Right lobe of liver (tissue), 6 donors: ENCODE measurements at regions not wholly inside any gene's neighbourhood (a gene's known extent, or its start where the extent isn't known, plus 50 kb on each side); places are given as distances from the start of the nearest gene placed in this dataset.

Experiments
- ATAC-seq, 4 donors: fragments of 200-7000 bp; cut with Tn5 transposase; one replicate each; pipeline ENCODE4 v1.9.1; 2020; ENCODE audit warnings: mild to moderate bottlenecking in 4 of 4, moderate library complexity in 4 of 4
- DNase-seq, 3 donors: peaks; one replicate each; pipeline ENCODE4 v3.0.0-alpha.2; 2020
- H3K27ac ChIP-seq, 3 donors: fragments of 200-600 bp; one replicate each; pipeline ENCODE4 v1.8.0; 2022
- H3K27me3 ChIP-seq, 2 donors: fragments of 200-600 bp; one replicate each; pipeline ENCODE4 v1.8.0; 2022
- H3K36me3 ChIP-seq, 4 donors: fragments of 200-600 bp; sonication (generic) in 1 of 4; one replicate each; pipeline versions ENCODE4 v1.5.1 to v1.8.0; 2017 to 2022; ENCODE audit warnings: control low read depth in 1 of 4
- H3K4me1 ChIP-seq, 4 donors: fragments of 200-600 bp; sonication (generic) in 1 of 4; one replicate each; pipeline versions ENCODE4 v1.5.1 to v1.8.0; 2017 to 2022; ENCODE audit warnings: control low read depth in 1 of 4
- H3K4me3 ChIP-seq, 3 donors: fragments of 200-600 bp; one replicate each; pipeline ENCODE4 v1.8.0; 2022
- H3K9me3 ChIP-seq, 4 donors: fragments of 200-600 bp; sonication (generic) in 1 of 4; one replicate each; pipeline versions ENCODE4 v1.5.1 to v1.8.0; 2017 to 2022; ENCODE audit warnings: control low read depth in 1 of 4
- POLR2A ChIP-seq: fragments of 450-650 bp; IDR thresholded peaks from one replicate; pipeline ENCODE4 v1.6.1; 2017; ENCODE audit warnings: antibody characterized with exemption, mild to moderate bottlenecking
- WGBS: methylation state at CpG from one replicate; pipeline ENCODE4 v1.1.6; 2018; ENCODE audit warnings: low coverage, low lambda C conversion rate; ENCODE audit not compliant: insufficient coverage; ENCODE audit errors: missing lambda C conversion rate; 5-methylcytosine and 5-hydroxymethylcytosine counted together
- intact Hi-C, 2 donors: fragments of 100-400 bp; cut with DNase I; formaldehyde crosslinking; loops; one replicate each; pipeline versions ENCODE4 v1.11.2 to v1.14.1; 2022
- TF ChIP-seq, protein P1 (sequence below), 4 donors: fragments of 200-600 bp in 3 of 4; fragments of 450-650 bp in 1 of 4; IDR thresholded peaks; one replicate each; pipeline versions ENCODE4 v1.5.1 to v1.8.0; 2016 to 2022; ENCODE audit warnings: antibody characterized with exemption in 4 of 4, mild to moderate bottlenecking in 2 of 4
- donor health status: DM: no; HTN: yes; CAD: no.
- donor health status: DM: no; HTN: no; CAD: no.
- donor health status: DM: no; HTN: no; CAD: no.
- donor health status: DM: no; HTN: yes; CAD: no.
- donor health status: DM: no; HTN: yes; CAD: no.

DNA sequence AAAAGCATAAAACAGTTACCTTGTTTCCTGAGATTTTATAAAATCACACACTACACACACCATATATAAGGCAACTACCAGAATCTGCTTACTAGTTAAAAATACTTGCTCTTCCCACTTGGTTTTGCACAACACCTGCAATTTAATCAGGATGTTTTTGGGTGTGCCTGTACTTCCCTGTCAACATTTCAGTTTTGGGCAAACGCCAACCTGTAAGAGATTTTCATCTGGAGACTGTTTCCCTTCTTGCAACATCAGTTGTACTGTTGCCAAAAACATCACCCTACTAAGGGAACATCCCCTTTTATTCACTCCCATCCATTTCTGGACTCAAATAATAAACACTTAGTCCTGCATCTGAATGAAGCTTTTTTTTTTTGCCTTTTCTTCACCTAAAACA, 172.3 kb downstream of the DUSP6 start:
- Histone ChIP-seq H3K4me3 (no peak overlapping the region), H3K4me1 (peaks cover 0 to 17% (median 4%) of the 10 kb centered on the region in 4 donors), H3K27ac (no peak overlapping the region), H3K36me3 (no peaks in the 10 kb centered on the region), H3K9me3 (no peaks in the 10 kb centered on the region), H3K27me3 (no peaks in the 10 kb centered on the region)
- 15% methylated on average over 1 of the region's 1 CpG for WGBS
- peak in 1 of 3 donors; percentile 74 for DNase-seq
- intact Hi-C loops = no loop called here
- ATAC-seq = peak; percentile 79 to 90 (median 83)
- TF ChIP-seq, protein P1, sequence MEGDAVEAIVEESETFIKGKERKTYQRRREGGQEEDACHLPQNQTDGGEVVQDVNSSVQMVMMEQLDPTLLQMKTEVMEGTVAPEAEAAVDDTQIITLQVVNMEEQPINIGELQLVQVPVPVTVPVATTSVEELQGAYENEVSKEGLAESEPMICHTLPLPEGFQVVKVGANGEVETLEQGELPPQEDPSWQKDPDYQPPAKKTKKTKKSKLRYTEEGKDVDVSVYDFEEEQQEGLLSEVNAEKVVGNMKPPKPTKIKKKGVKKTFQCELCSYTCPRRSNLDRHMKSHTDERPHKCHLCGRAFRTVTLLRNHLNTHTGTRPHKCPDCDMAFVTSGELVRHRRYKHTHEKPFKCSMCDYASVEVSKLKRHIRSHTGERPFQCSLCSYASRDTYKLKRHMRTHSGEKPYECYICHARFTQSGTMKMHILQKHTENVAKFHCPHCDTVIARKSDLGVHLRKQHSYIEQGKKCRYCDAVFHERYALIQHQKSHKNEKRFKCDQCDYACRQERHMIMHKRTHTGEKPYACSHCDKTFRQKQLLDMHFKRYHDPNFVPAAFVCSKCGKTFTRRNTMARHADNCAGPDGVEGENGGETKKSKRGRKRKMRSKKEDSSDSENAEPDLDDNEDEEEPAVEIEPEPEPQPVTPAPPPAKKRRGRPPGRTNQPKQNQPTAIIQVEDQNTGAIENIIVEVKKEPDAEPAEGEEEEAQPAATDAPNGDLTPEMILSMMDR (IDR thresholded peaks at IDR 0.05) = no peak
- no peak for TF ChIP-seq POLR2A

DNA sequence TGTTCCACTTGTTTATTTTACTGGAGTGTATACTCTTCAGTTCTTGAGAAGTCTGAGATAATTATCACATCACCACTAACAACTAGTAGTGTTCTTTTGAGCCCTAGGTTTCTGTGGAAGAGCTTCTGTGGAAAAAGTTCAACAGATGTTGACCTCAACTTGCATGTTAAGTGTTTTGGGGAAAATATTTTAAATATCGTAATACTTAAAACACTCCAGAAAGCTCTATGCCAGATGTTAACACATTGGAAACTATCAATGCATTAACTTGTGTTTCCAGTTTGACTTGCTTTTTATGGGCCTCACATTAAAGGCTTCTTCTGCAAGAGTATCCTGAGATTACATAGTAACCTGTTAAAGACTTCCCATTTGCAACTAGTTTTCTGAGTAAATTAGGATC, 173.1 kb downstream of the DUSP6 start:
- WGBS = 89% methylated on average over 1 of the region's 1 CpG
- Histone ChIP-seq H3K4me3 (no peak overlapping the region), H3K9me3 (no peaks in the 10 kb centered on the region), H3K27ac (no peak overlapping the region), H3K36me3 (no peaks in the 10 kb centered on the region), H3K27me3 (no peaks in the 10 kb centered on the region), H3K4me1 (peaks cover 0 to 17% (median 4%) of the 10 kb centered on the region in 4 donors)
- intact Hi-C loops = no loop called here
- DNase-seq (no peak), ATAC-seq (no peak)
- no peak for TF ChIP-seq POLR2A
- TF ChIP-seq, protein P1 (IDR thresholded peaks at IDR 0.05) = no peak

DNA sequence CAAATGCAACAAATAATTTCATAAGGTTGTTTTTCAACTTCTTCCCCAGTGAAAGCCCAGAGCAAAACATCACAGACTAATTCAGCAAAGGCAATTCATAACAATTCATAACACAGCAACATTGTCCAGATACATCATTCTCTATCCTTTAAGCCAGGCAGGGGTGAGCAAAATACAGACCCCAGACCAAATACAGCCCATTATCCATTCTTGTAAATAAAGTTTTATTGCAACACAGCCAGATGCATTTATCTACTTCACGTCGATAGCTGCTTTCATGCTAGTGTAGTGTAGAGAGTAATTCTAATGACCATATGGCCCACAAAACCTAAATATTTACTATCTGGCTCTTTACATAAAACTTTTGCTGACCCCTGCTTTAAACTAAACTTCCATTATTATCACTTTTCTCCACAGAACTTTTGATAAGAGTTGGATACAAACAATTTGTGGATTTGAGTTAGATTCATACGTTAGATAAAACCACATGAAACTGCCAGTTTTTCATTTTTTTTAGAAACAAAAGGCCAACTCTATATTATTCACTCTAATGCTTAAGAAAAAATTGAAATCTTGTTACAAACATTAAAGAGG, 174.4 kb downstream of the DUSP6 start:
- no peaks in the 10 kb centered on the region for H3K36me3 ChIP-seq
- ATAC-seq (no peak), DNase-seq (no peak)
- no peak for TF ChIP-seq POLR2A
- TF ChIP-seq, protein P1 (IDR thresholded peaks at IDR 0.05) = no peak
- H3K27me3 ChIP-seq = no peaks in the 10 kb centered on the region
- H3K4me1 ChIP-seq = peaks cover 0 to 17% (median 4%) of the 10 kb centered on the region in 4 donors
- H3K27ac ChIP-seq = no peak overlapping the region
- 83% methylated on average over 3 of the region's 3 CpGs for WGBS
- intact Hi-C loops = no loop called here
- no peak overlapping the region for H3K4me3 ChIP-seq
- H3K9me3 ChIP-seq = no peaks in the 10 kb centered on the region

DNA sequence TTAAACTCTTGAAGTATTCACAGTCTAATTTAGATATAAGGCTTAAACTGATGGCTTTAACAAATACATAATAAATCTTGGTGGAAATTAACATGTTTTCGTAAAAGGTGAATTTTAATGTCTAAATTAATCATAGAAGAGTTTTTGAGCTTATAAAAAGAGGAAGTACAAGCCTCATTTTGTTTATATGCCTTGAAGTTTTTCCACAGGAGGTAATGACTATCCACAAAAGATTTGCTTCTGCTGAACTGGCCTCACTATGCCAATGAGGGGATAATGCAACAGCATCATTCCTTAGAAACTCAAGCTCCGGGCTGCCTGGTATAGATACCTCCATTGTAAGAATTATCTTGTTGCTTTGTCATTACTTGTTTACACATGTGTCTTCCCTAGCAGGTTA, 175.6 kb downstream of the DUSP6 start:
- Histone ChIP-seq H3K27ac (no peak overlapping the region), H3K27me3 (no peaks in the 10 kb centered on the region), H3K4me1 (peaks cover 0 to 15% (median 4%) of the 10 kb centered on the region in 4 donors), H3K9me3 (no peaks in the 10 kb centered on the region), H3K4me3 (no peak overlapping the region), H3K36me3 (no peaks in the 10 kb centered on the region)
- intact Hi-C loops = no loop called here
- ATAC-seq (no peak), DNase-seq (no peak)
- TF ChIP-seq POLR2A = no peak
- TF ChIP-seq, protein P1 (IDR thresholded peaks at IDR 0.05) = no peak
- 70% methylated on average over 2 of the region's 2 CpGs for WGBS

DNA sequence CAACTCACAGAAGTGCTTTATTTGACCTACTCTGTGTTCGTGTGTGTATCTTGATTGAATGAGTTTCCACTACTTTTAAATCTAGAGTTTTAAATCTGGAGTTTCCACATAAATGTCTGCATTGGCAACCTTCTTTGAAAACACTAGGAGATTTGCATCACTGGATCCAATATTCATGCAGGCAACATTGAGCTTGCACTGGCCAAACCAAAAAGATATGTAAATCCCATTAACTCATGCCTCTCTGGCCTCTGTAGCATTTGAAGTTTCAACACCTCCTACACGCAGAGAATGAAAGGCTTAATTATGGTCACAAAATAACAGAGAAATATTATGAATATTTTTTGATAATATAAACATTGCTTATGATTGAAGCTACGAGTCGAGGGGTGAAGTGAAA, 178.6 kb downstream of the DUSP6 start:
- Histone ChIP-seq H3K27me3 (no peaks in the 10 kb centered on the region), H3K4me1 (peaks cover 0 to 4% (median under 1%) of the 10 kb centered on the region in 4 donors), H3K4me3 (no peak overlapping the region), H3K27ac (no peak overlapping the region), H3K36me3 (no peaks in the 10 kb centered on the region), H3K9me3 (no peaks in the 10 kb centered on the region)
- no peak for TF ChIP-seq POLR2A
- TF ChIP-seq, protein P1 (IDR thresholded peaks at IDR 0.05) = no peak
- ATAC-seq (no peak), DNase-seq (no peak)
- intact Hi-C loops = no loop called here
- 93% methylated on average over 4 of the region's 4 CpGs for WGBS
